GM23338 (cell line): ENCODE measurements at regions not wholly inside any gene's neighbourhood (a gene's known extent, or its start where the extent isn't known, plus 50 kb on each side); places are given as distances from the start of the nearest gene placed in this dataset.

ENCODE experiments used
- CREB1 ChIP-seq: fragments of 250-450 bp; sonication (Bioruptor Pico); IDR thresholded peaks from 2 replicates; pipeline ENCODE4 v1.5.0; 2020; ENCODE audit warnings: low read depth, mild to moderate bottlenecking, moderate library complexity
- EZH2 ChIP-seq: fragments of 200-600 bp; sonication (generic); IDR thresholded peaks from one replicate; pipeline ENCODE4 v1.8.0; 2017; ENCODE audit warnings: antibody characterized with exemption, mild to moderate bottlenecking, low read depth; ENCODE audit not compliant: unreplicated experiment
- EZH2phosphoT487 ChIP-seq: fragments of 200-600 bp; sonication (generic); IDR thresholded peaks from one replicate; pipeline ENCODE4 v1.8.1; 2018; ENCODE audit warnings: antibody characterized with exemption; ENCODE audit not compliant: unreplicated experiment
- POLR2AphosphoS5 ChIP-seq: IDR thresholded peaks from 2 replicates; pipeline ENCODE4 v1.6.1; 2016; ENCODE audit warnings: antibody characterized with exemption, low read depth
- STAT1 ChIP-seq: IDR thresholded peaks from one replicate; pipeline ENCODE4 v1.6.1; 2016; ENCODE audit warnings: antibody characterized with exemption; ENCODE audit not compliant: unreplicated experiment
- TF ChIP-seq, protein P1 (sequence below): fragments of 250-450 bp; sonication (Bioruptor Pico); IDR thresholded peaks from 2 replicates; pipeline ENCODE4 v1.5.0; 2020; ENCODE audit warnings: mild to moderate bottlenecking, moderate library complexity
- TF ChIP-seq, protein P2 (sequence below), 2 experiments: fragments of 200-600 bp in 1 of 2; sonication (generic) in 1 of 2; conservative IDR thresholded peaks; 2 replicates each; pipeline versions ENCODE4 v1.5.1 to v1.6.1; 2016 to 2017; ENCODE audit warnings: antibody characterized with exemption in 2 of 2, low read depth in 2 of 2, mild to moderate bottlenecking in 2 of 2, moderate library complexity in 1 of 2

DNA sequence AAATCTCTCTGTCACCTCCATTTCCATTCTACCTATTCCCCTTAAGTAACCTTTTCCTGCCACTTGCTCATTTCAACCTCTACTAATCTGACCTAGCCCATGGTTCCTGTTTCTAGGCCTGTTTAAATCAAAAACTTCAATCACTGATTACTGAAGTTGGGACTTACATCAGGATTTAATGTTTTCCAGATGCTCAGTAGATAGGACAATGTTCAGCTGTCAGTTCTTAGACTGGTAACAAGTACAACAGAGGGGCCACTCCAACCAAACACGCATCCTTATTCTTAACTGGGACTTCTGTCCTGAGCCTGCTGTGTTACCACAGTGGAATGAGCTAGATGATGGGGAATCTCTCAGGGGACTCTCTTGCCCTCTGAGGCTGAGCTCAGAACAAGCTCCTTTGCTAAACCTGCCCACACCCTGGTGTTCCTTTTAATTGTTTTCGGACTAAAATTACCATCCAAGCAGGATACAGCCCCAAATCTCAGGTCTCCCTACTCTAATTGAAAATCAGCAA is 974.6 kb downstream of the TTLL7 start:
- TF ChIP-seq, protein P1, sequence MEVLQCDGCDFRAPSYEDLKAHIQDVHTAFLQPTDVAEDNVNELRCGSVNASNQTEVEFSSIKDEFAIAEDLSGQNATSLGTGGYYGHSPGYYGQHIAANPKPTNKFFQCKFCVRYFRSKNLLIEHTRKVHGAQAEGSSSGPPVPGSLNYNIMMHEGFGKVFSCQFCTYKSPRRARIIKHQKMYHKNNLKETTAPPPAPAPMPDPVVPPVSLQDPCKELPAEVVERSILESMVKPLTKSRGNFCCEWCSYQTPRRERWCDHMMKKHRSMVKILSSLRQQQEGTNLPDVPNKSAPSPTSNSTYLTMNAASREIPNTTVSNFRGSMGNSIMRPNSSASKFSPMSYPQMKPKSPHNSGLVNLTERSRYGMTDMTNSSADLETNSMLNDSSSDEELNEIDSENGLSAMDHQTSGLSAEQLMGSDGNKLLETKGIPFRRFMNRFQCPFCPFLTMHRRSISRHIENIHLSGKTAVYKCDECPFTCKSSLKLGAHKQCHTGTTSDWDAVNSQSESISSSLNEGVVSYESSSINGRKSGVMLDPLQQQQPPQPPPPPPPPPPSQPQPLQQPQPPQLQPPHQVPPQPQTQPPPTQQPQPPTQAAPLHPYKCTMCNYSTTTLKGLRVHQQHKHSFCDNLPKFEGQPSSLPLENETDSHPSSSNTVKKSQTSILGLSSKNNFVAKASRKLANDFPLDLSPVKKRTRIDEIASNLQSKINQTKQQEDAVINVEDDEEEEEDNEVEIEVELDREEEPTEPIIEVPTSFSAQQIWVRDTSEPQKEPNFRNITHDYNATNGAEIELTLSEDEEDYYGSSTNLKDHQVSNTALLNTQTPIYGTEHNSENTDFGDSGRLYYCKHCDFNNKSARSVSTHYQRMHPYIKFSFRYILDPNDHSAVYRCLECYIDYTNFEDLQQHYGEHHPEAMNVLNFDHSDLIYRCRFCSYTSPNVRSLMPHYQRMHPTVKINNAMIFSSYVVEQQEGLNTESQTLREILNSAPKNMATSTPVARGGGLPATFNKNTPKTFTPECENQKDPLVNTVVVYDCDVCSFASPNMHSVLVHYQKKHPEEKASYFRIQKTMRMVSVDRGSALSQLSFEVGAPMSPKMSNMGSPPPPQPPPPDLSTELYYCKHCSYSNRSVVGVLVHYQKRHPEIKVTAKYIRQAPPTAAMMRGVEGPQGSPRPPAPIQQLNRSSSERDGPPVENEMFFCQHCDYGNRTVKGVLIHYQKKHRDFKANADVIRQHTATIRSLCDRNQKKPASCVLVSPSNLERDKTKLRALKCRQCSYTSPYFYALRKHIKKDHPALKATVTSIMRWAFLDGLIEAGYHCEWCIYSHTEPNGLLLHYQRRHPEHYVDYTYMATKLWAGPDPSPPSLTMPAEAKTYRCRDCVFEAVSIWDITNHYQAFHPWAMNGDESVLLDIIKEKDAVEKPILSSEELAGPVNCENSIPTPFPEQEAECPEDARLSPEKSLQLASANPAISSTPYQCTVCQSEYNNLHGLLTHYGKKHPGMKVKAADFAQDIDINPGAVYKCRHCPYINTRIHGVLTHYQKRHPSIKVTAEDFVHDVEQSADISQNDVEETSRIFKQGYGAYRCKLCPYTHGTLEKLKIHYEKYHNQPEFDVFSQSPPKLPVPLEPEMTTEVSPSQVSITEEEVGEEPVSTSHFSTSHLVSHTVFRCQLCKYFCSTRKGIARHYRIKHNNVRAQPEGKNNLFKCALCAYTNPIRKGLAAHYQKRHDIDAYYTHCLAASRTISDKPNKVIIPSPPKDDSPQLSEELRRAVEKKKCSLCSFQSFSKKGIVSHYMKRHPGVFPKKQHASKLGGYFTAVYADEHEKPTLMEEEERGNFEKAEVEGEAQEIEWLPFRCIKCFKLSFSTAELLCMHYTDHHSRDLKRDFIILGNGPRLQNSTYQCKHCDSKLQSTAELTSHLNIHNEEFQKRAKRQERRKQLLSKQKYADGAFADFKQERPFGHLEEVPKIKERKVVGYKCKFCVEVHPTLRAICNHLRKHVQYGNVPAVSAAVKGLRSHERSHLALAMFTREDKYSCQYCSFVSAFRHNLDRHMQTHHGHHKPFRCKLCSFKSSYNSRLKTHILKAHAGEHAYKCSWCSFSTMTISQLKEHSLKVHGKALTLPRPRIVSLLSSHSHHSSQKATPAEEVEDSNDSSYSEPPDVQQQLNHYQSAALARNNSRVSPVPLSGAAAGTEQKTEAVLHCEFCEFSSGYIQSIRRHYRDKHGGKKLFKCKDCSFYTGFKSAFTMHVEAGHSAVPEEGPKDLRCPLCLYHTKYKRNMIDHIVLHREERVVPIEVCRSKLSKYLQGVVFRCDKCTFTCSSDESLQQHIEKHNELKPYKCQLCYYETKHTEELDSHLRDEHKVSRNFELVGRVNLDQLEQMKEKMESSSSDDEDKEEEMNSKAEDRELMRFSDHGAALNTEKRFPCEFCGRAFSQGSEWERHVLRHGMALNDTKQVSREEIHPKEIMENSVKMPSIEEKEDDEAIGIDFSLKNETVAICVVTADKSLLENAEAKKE (CRISPR knock-in tag) = no peak
- no peak for TF ChIP-seq EZH2phosphoT487
- no peak for TF ChIP-seq EZH2
- TF ChIP-seq, protein P2, sequence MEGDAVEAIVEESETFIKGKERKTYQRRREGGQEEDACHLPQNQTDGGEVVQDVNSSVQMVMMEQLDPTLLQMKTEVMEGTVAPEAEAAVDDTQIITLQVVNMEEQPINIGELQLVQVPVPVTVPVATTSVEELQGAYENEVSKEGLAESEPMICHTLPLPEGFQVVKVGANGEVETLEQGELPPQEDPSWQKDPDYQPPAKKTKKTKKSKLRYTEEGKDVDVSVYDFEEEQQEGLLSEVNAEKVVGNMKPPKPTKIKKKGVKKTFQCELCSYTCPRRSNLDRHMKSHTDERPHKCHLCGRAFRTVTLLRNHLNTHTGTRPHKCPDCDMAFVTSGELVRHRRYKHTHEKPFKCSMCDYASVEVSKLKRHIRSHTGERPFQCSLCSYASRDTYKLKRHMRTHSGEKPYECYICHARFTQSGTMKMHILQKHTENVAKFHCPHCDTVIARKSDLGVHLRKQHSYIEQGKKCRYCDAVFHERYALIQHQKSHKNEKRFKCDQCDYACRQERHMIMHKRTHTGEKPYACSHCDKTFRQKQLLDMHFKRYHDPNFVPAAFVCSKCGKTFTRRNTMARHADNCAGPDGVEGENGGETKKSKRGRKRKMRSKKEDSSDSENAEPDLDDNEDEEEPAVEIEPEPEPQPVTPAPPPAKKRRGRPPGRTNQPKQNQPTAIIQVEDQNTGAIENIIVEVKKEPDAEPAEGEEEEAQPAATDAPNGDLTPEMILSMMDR (conservative IDR thresholded peaks at IDR 0.05; ENCODE audit: low read depth in 2 of 2) = no peak
- TF ChIP-seq POLR2AphosphoS5 = no peak
- no peak for TF ChIP-seq CREB1 (CRISPR knock-in tag)
- no peak for TF ChIP-seq STAT1
